ENCODE measurements at regions not wholly inside any gene's neighbourhood (a gene's known extent, or its start where the extent isn't known, plus 50 kb on each side); places are given as distances from the start of the nearest gene placed in this dataset.

DNA sequence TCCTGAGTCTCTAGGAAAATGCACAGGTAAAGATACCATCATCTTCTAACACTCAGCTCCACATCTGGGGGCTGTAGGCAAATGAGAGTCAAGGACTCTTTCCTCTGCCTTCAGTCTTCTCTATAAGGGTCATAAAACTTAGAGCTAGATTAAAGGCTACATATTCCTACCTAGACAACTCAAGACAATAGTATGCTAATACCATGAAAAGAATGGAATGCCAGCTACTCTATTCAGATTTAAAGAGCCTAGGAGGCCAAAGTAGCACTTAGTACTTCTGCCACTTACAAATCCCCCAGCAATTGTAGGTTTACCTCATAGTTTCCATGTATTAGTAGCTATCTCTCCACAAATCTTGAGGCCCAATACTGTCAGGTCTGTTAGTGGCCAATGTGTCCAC, 453.0 kb downstream of the SLITRK5 start:
- no peaks in the 10 kb centered on the region for H3K9me3 ChIP-seq (ENCODE audit: control insufficient read depth in 2 of 2, insufficient read depth in 1 of 2, low read depth in 1 of 2, low read length in 1 of 2)
- H3K4me1 ChIP-seq (ENCODE audit: control insufficient read depth in 2 of 2, insufficient read depth in 2 of 2, low read length in 1 of 2) = no peaks in the 10 kb centered on the region
- H3K4me3 ChIP-seq (ENCODE audit: low read depth in 1 of 2, low read length in 2 of 2) = no peak overlapping the region
- H3K27ac ChIP-seq (ENCODE audit: low read depth in 2 of 2, low read length in 1 of 2) = no peak overlapping the region
- H3K27me3 ChIP-seq (ENCODE audit: control insufficient read depth in 1 of 2, insufficient read depth in 2 of 2, low read length in 2 of 2) = no peaks in the 10 kb centered on the region
- H3K36me3 ChIP-seq (ENCODE audit: control insufficient read depth in 2 of 2, insufficient read depth in 2 of 2, low read length in 1 of 2) = no peaks in the 10 kb centered on the region

- H3K4me1 ChIP-seq (ENCODE audit: control insufficient read depth in 2 of 2, insufficient read depth in 2 of 2, low read length in 1 of 2) = no peaks in the 10 kb centered on the region
- no peaks in the 10 kb centered on the region for H3K27me3 ChIP-seq (ENCODE audit: control insufficient read depth in 1 of 2, insufficient read depth in 2 of 2, low read length in 2 of 2)
- no peak overlapping the region for H3K4me3 ChIP-seq (ENCODE audit: low read depth in 1 of 2, low read length in 2 of 2)
- H3K27ac ChIP-seq (ENCODE audit: low read depth in 2 of 2, low read length in 1 of 2) = no peak overlapping the region
- H3K36me3 ChIP-seq (ENCODE audit: control insufficient read depth in 2 of 2, insufficient read depth in 2 of 2, low read length in 1 of 2) = no peaks in the 10 kb centered on the region
- WGBS, 2 donors = 44 to 58% methylated on average over 3 of the region's 3 CpGs
- no peaks in the 10 kb centered on the region for H3K9me3 ChIP-seq (ENCODE audit: control insufficient read depth in 2 of 2, insufficient read depth in 1 of 2, low read depth in 1 of 2, low read length in 1 of 2)
Observed at GRCh38 chr13:88125055-88125454, 453.9 kb downstream of the SLITRK5 start.

DNA sequence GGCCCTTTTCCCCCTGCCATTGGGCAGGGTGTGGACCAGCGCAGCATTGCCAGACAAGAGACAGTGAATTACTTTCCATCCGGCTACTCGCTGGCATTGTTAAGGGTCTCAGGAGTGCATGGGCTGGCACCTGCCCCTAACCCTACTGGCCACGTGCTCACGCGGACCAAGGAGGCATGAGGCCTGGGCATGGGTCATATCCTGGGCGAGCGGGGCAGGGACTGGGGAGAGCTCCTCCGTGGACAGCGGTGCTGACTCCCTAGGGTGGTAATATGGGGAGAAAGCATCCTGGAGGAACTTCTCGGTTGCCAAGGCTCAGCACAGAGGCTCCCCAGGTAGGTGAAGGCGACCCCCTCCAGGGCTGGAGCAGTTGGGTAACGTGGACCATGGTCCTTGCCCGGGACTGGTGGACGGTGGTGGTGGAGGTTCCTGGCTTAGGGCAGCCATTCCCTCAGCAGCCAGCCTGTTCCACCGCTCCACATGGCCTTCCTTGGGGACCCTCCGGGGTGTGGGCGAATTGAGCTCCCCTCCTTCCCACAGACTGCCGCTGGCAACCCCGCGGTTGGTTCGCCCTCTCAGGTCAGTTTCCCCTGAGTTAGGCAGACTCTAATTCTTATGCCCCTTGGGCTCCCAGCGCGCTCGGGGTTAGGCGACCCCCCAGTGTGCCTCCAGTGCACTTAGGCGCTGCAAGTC, 465.1 kb downstream of the SLITRK5 start:
- Histone ChIP-seq H3K36me3 (ENCODE audit: control insufficient read depth in 2 of 2, insufficient read depth in 2 of 2, low read length in 1 of 2) (no peaks in the 10 kb centered on the region), H3K4me3 (ENCODE audit: low read depth in 1 of 2, low read length in 2 of 2) (no peak overlapping the region), H3K27ac (ENCODE audit: low read depth in 2 of 2, low read length in 1 of 2) (no peak overlapping the region), H3K4me1 (ENCODE audit: control insufficient read depth in 2 of 2, insufficient read depth in 2 of 2, low read length in 1 of 2) (no peaks in the 10 kb centered on the region), H3K9me3 (ENCODE audit: control insufficient read depth in 2 of 2, insufficient read depth in 1 of 2, low read depth in 1 of 2, low read length in 1 of 2) (peaks cover 0 to 8% of the 10 kb centered on the region in 2 donors), H3K27me3 (ENCODE audit: control insufficient read depth in 1 of 2, insufficient read depth in 2 of 2, low read length in 2 of 2) (no peaks in the 10 kb centered on the region)
- WGBS, 2 donors = 94 to 97% methylated on average over 26 to 27 of the region's 27 CpGs

DNA sequence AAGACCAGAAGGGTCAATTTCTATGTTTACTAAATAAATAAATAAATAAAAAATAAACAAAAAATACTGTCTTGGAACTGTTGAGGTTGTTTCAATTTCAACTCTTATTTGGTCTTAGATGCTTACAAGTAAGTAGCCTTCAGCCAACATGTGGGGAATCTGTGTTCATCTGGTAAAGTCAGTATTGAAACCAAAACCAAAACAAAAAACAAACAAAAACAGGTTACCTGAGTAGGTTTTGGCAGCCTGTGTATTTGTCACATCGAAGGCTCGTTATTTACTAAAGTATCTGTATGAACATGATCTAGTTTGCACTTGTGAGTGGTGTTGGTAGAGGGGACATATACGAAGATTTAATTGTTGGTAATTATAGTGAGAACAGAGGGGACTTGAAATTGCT, 471.5 kb downstream of the SLITRK5 start:
- H3K4me1 ChIP-seq (ENCODE audit: control insufficient read depth in 2 of 2, insufficient read depth in 2 of 2, low read length in 1 of 2) = no peaks in the 10 kb centered on the region
- WGBS, 2 donors = 46 to 52% methylated on average over 3 of the region's 3 CpGs
- no peaks in the 10 kb centered on the region for H3K36me3 ChIP-seq (ENCODE audit: control insufficient read depth in 2 of 2, insufficient read depth in 2 of 2, low read length in 1 of 2)
- H3K27ac ChIP-seq (ENCODE audit: low read depth in 2 of 2, low read length in 1 of 2) = no peak overlapping the region
- H3K4me3 ChIP-seq (ENCODE audit: low read depth in 1 of 2, low read length in 2 of 2) = no peak overlapping the region
- H3K9me3 ChIP-seq (ENCODE audit: control insufficient read depth in 2 of 2, insufficient read depth in 1 of 2, low read depth in 1 of 2, low read length in 1 of 2) = peaks cover 3 to 4% of the 10 kb centered on the region in 2 donors
- H3K27me3 ChIP-seq (ENCODE audit: control insufficient read depth in 1 of 2, insufficient read depth in 2 of 2, low read length in 2 of 2) = no peaks in the 10 kb centered on the region

DNA sequence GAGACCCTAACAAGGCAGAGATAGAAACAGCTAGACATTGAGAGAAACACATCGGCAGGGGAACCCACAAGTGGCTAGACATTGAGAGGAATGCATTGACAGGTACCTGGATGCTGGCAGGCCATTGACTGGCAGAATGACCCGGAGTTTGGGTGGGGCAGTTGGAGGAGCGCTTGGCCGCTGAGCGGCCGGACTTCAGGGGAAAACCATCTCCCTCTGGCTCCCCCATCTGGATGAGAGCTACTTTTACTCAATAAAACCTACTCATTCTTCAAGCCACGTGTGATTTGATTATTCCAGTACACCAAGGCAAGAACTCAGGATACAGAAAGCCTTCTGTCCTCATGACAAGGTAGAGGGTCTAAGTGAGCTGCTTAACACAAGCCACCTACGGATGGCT, 473.4 kb downstream of the SLITRK5 start:
- no peak overlapping the region for H3K27ac ChIP-seq (ENCODE audit: low read depth in 2 of 2, low read length in 1 of 2)
- 90 to 93% methylated on average over 8 of the region's 8 CpGs for WGBS, 2 donors
- H3K36me3 ChIP-seq (ENCODE audit: control insufficient read depth in 2 of 2, insufficient read depth in 2 of 2, low read length in 1 of 2) = no peaks in the 10 kb centered on the region
- no peak overlapping the region for H3K4me3 ChIP-seq (ENCODE audit: low read depth in 1 of 2, low read length in 2 of 2)
- no peaks in the 10 kb centered on the region for H3K4me1 ChIP-seq (ENCODE audit: control insufficient read depth in 2 of 2, insufficient read depth in 2 of 2, low read length in 1 of 2)
- no peaks in the 10 kb centered on the region for H3K27me3 ChIP-seq (ENCODE audit: control insufficient read depth in 1 of 2, insufficient read depth in 2 of 2, low read length in 2 of 2)
- H3K9me3 ChIP-seq (ENCODE audit: control insufficient read depth in 2 of 2, insufficient read depth in 1 of 2, low read depth in 1 of 2, low read length in 1 of 2) = peaks cover 3 to 4% of the 10 kb centered on the region in 2 donors

GRCh38 chr13:88153353-88153752, 482.2 kb downstream of the SLITRK5 start:
- peaks cover 3 to 5% of the 10 kb centered on the region in 2 donors for H3K9me3 ChIP-seq (ENCODE audit: control insufficient read depth in 2 of 2, insufficient read depth in 1 of 2, low read depth in 1 of 2, low read length in 1 of 2)
- no peak overlapping the region for H3K4me3 ChIP-seq (ENCODE audit: low read depth in 1 of 2, low read length in 2 of 2)
- no peaks in the 10 kb centered on the region for H3K27me3 ChIP-seq (ENCODE audit: control insufficient read depth in 1 of 2, insufficient read depth in 2 of 2, low read length in 2 of 2)
- H3K4me1 ChIP-seq (ENCODE audit: control insufficient read depth in 2 of 2, insufficient read depth in 2 of 2, low read length in 1 of 2) = no peaks in the 10 kb centered on the region
- no peak overlapping the region for H3K27ac ChIP-seq (ENCODE audit: low read depth in 2 of 2, low read length in 1 of 2)
- H3K36me3 ChIP-seq (ENCODE audit: control insufficient read depth in 2 of 2, insufficient read depth in 2 of 2, low read length in 1 of 2) = no peaks in the 10 kb centered on the region
- 83 to 86% methylated on average over 8 of the region's 8 CpGs for WGBS, 2 donors

DNA sequence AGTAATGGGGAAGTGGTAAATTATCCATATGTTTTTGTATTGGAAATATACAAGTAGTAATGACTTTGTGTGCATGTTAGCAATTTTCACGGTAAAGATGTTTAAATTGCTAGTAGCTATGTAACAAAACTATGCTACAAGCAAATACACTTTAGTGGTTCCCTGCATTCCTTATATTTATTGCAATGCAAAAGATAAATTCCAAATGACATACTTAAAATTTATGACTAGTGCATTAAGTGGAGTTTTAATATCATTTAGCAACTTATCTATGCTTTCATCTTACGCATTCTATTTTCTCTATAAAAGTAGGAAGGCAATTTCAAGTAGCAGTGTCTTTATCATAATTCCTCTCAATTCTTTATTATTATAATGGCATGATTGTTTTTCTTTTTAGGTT, 482.8 kb downstream of the SLITRK5 start:
- Histone ChIP-seq H3K9me3 (ENCODE audit: control insufficient read depth in 2 of 2, insufficient read depth in 1 of 2, low read depth in 1 of 2, low read length in 1 of 2) (peaks cover 3 to 5% of the 10 kb centered on the region in 2 donors), H3K4me1 (ENCODE audit: control insufficient read depth in 2 of 2, insufficient read depth in 2 of 2, low read length in 1 of 2) (no peaks in the 10 kb centered on the region), H3K36me3 (ENCODE audit: control insufficient read depth in 2 of 2, insufficient read depth in 2 of 2, low read length in 1 of 2) (no peaks in the 10 kb centered on the region), H3K27me3 (ENCODE audit: control insufficient read depth in 1 of 2, insufficient read depth in 2 of 2, low read length in 2 of 2) (no peaks in the 10 kb centered on the region), H3K4me3 (ENCODE audit: low read depth in 1 of 2, low read length in 2 of 2) (no peak overlapping the region), H3K27ac (ENCODE audit: low read depth in 2 of 2, low read length in 1 of 2) (no peak overlapping the region)
- WGBS, 2 donors = 82 to 89% methylated on average over 2 of the region's 2 CpGs

- Histone ChIP-seq H3K9me3 (ENCODE audit: control insufficient read depth in 2 of 2, insufficient read depth in 1 of 2, low read depth in 1 of 2, low read length in 1 of 2) (no peaks in the 10 kb centered on the region), H3K27ac (ENCODE audit: low read depth in 2 of 2, low read length in 1 of 2) (no peak overlapping the region), H3K36me3 (ENCODE audit: control insufficient read depth in 2 of 2, insufficient read depth in 2 of 2, low read length in 1 of 2) (no peaks in the 10 kb centered on the region), H3K4me3 (ENCODE audit: low read depth in 1 of 2, low read length in 2 of 2) (no peak overlapping the region), H3K4me1 (ENCODE audit: control insufficient read depth in 2 of 2, insufficient read depth in 2 of 2, low read length in 1 of 2) (no peaks in the 10 kb centered on the region), H3K27me3 (ENCODE audit: control insufficient read depth in 1 of 2, insufficient read depth in 2 of 2, low read length in 2 of 2) (no peaks in the 10 kb centered on the region)
- 78% methylated on average over 2 of the region's 2 CpGs for WGBS, 2 donors
Observed at GRCh38 chr13:88162076-88162702, 491.0 kb downstream of the SLITRK5 start.

- Histone ChIP-seq H3K27me3 (ENCODE audit: control insufficient read depth in 1 of 2, insufficient read depth in 2 of 2, low read length in 2 of 2) (no peaks in the 10 kb centered on the region), H3K9me3 (ENCODE audit: control insufficient read depth in 2 of 2, insufficient read depth in 1 of 2, low read depth in 1 of 2, low read length in 1 of 2) (no peaks in the 10 kb centered on the region), H3K27ac (ENCODE audit: low read depth in 2 of 2, low read length in 1 of 2) (no peak overlapping the region), H3K36me3 (ENCODE audit: control insufficient read depth in 2 of 2, insufficient read depth in 2 of 2, low read length in 1 of 2) (no peaks in the 10 kb centered on the region), H3K4me1 (ENCODE audit: control insufficient read depth in 2 of 2, insufficient read depth in 2 of 2, low read length in 1 of 2) (no peaks in the 10 kb centered on the region), H3K4me3 (ENCODE audit: low read depth in 1 of 2, low read length in 2 of 2) (no peak overlapping the region)
- 70 to 78% methylated on average over 4 of the region's 4 CpGs for WGBS, 2 donors
Observed at GRCh38 chr13:88176231-88176630, 505.1 kb downstream of the SLITRK5 start.

DNA sequence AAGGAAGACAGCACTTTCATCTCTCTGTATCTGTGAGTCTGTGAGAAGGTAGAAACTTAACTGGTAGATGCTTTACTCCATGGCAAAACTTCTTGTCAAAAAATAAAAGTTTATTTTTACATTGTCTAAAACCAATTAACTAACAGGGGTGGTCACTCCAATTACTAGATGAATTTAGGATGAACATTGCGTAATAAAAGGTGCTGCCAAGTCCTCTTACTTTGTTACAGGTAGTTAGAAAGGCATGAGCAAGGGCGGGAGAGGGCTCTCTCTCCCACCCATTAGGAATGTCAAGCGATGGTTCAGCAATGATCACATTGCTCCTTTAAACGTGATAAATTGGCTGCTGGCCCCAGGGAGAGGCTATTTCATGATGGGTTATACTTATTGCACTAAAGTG, 512.3 kb downstream of the SLITRK5 start:
- Histone ChIP-seq H3K4me1 (ENCODE audit: control insufficient read depth in 2 of 2, insufficient read depth in 2 of 2, low read length in 1 of 2) (no peaks in the 10 kb centered on the region), H3K36me3 (ENCODE audit: control insufficient read depth in 2 of 2, insufficient read depth in 2 of 2, low read length in 1 of 2) (no peaks in the 10 kb centered on the region), H3K27me3 (ENCODE audit: control insufficient read depth in 1 of 2, insufficient read depth in 2 of 2, low read length in 2 of 2) (no peaks in the 10 kb centered on the region), H3K9me3 (ENCODE audit: control insufficient read depth in 2 of 2, insufficient read depth in 1 of 2, low read depth in 1 of 2, low read length in 1 of 2) (no peaks in the 10 kb centered on the region), H3K4me3 (ENCODE audit: low read depth in 1 of 2, low read length in 2 of 2) (no peak overlapping the region), H3K27ac (ENCODE audit: low read depth in 2 of 2, low read length in 1 of 2) (no peak overlapping the region)
- WGBS, 2 donors = 74 to 79% methylated on average over 4 of the region's 4 CpGs

Data from esophagus (tissue), 2 donors.